ENCODE measurements at regions not wholly inside any gene's neighbourhood (a gene's known extent, or its start where the extent isn't known, plus 50 kb on each side); places are given as distances from the start of the nearest gene placed in this dataset.

GRCh38 chr16:73313950-73314349, 266.0 kb upstream of the ZFHX3 start:
- TF ChIP-seq POLR2A (IDR thresholded peaks at IDR 0.05) = no peak
- TF ChIP-seq CTCF (IDR thresholded peaks at IDR 0.05) = no peak
